ENCODE measurements at regions not wholly inside any gene's neighbourhood (a gene's known extent, or its start where the extent isn't known, plus 50 kb on each side); places are given as distances from the start of the nearest gene placed in this dataset.

- no peak for TF ChIP-seq EZH2phosphoT487 (IDR thresholded peaks at IDR 0.05; ENCODE audit: low read depth)
- no peak for TF ChIP-seq CTCF (IDR thresholded peaks at IDR 0.05; ENCODE audit: low read depth, low read length)
- H3K27me3 ChIP-seq (ENCODE audit: low read depth, low read length): no peaks in the 10 kb centered on the region
- no peaks in the 10 kb centered on the region for H4K20me1 ChIP-seq (ENCODE audit: insufficient read depth, low read length)
- H3K9ac ChIP-seq (ENCODE audit: low read length): no peak overlapping the region
- H3K79me2 ChIP-seq (ENCODE audit: low read length): no peaks in the 10 kb centered on the region
- H3K4me3 ChIP-seq (ENCODE audit: low read length): no peak overlapping the region
- H3K36me3 ChIP-seq (replicated peaks; ENCODE audit: low read depth, low read length): no peaks in the 10 kb centered on the region
- no peaks in the 10 kb centered on the region for H3K9me3 ChIP-seq (ENCODE audit: insufficient read depth, low read length)
- no peak overlapping the region; the same call in 1 of the 2 replicates for H2AFZ ChIP-seq (ENCODE audit: low read depth, low read length)
- H3K4me1 ChIP-seq (ENCODE audit: low read length): peaks cover 39% of the 10 kb centered on the region
- H3K27ac ChIP-seq (ENCODE audit: low read length): peak overlapping the region; percentile 12; the same call in 1 of the 2 replicates
- H3K4me2 ChIP-seq (ENCODE audit: low read length): peak overlapping the region; percentile 21
These were observed 129.4 kb downstream of the IBTK start for GRCh38 chr6:82118150-82118562.

GRCh38 chr6:82114748-82115147 is 132.8 kb downstream of the IBTK start:
- Histone ChIP-seq H3K9ac (ENCODE audit: low read length) (no peak overlapping the region), H3K4me3 (ENCODE audit: low read length) (no peak overlapping the region), H4K20me1 (ENCODE audit: insufficient read depth, low read length) (no peaks in the 10 kb centered on the region), H3K4me1 (ENCODE audit: low read length) (peaks cover 37% of the 10 kb centered on the region), H3K27ac (ENCODE audit: low read length) (no peak overlapping the region), H3K79me2 (ENCODE audit: low read length) (no peaks in the 10 kb centered on the region), H3K9me3 (ENCODE audit: insufficient read depth, low read length) (no peaks in the 10 kb centered on the region), H3K27me3 (ENCODE audit: low read depth, low read length) (no peaks in the 10 kb centered on the region), H3K4me2 (ENCODE audit: low read length) (no peak overlapping the region), H3K36me3 (replicated peaks; ENCODE audit: low read depth, low read length) (no peaks in the 10 kb centered on the region), H2AFZ (ENCODE audit: low read depth, low read length) (no peak overlapping the region)
- TF ChIP-seq EZH2phosphoT487 (IDR thresholded peaks at IDR 0.05; ENCODE audit: low read depth) (no peak), CTCF (IDR thresholded peaks at IDR 0.05; ENCODE audit: low read depth, low read length) (no peak)

- H3K4me3 ChIP-seq (ENCODE audit: low read length): no peak overlapping the region
- no peak for TF ChIP-seq EZH2phosphoT487 (IDR thresholded peaks at IDR 0.05; ENCODE audit: low read depth)
- H3K4me1 ChIP-seq (ENCODE audit: low read length): peaks cover 30% of the 10 kb centered on the region
- H3K9me3 ChIP-seq (ENCODE audit: insufficient read depth, low read length): peaks cover 6% of the 10 kb centered on the region; the same call in 1 of the 2 replicates
- no peak overlapping the region for H3K9ac ChIP-seq (ENCODE audit: low read length)
- H3K36me3 ChIP-seq (replicated peaks; ENCODE audit: low read depth, low read length): no peaks in the 10 kb centered on the region
- no peaks in the 10 kb centered on the region for H3K79me2 ChIP-seq (ENCODE audit: low read length)
- H4K20me1 ChIP-seq (ENCODE audit: insufficient read depth, low read length): no peaks in the 10 kb centered on the region
- no peak overlapping the region for H3K4me2 ChIP-seq (ENCODE audit: low read length)
- no peak overlapping the region for H3K27ac ChIP-seq (ENCODE audit: low read length)
- H3K27me3 ChIP-seq (ENCODE audit: low read depth, low read length): no peaks in the 10 kb centered on the region
- no peak overlapping the region for H2AFZ ChIP-seq (ENCODE audit: low read depth, low read length)
These were observed 134.3 kb downstream of the IBTK start for GRCh38 chr6:82113231-82113630.

- Histone ChIP-seq H3K4me1 (ENCODE audit: low read length) (peaks cover 16% of the 10 kb centered on the region; the same call in 1 of the 2 replicates), H3K9me3 (ENCODE audit: insufficient read depth, low read length) (peaks cover 6% of the 10 kb centered on the region; the same call in 1 of the 2 replicates), H4K20me1 (ENCODE audit: insufficient read depth, low read length) (no peaks in the 10 kb centered on the region), H3K4me3 (ENCODE audit: low read length) (no peak overlapping the region), H3K27me3 (ENCODE audit: low read depth, low read length) (no peaks in the 10 kb centered on the region), H2AFZ (ENCODE audit: low read depth, low read length) (no peak overlapping the region), H3K4me2 (ENCODE audit: low read length) (no peak overlapping the region), H3K9ac (ENCODE audit: low read length) (no peak overlapping the region), H3K27ac (ENCODE audit: low read length) (no peak overlapping the region), H3K36me3 (replicated peaks; ENCODE audit: low read depth, low read length) (no peaks in the 10 kb centered on the region), H3K79me2 (ENCODE audit: low read length) (no peaks in the 10 kb centered on the region)
- TF ChIP-seq CTCF (IDR thresholded peaks at IDR 0.05; ENCODE audit: low read depth, low read length): no peak
- no peak for TF ChIP-seq EZH2phosphoT487 (IDR thresholded peaks at IDR 0.05; ENCODE audit: low read depth)
These were observed 135.7 kb downstream of the IBTK start for GRCh38 chr6:82111818-82112217.
